GM12872 (cell line): ENCODE measurements at regions not wholly inside any gene's neighbourhood (a gene's known extent, or its start where the extent isn't known, plus 50 kb on each side); places are given as distances from the start of the nearest gene placed in this dataset.

ENCODE experiments used
- TF ChIP-seq, protein P1 (sequence below): IDR thresholded peaks from 3 replicates; pipeline ENCODE4 v1.5.1; 2011; ENCODE audit warnings: low read depth, mild to moderate bottlenecking, low read length, moderate library complexity; ENCODE audit not compliant: insufficient read depth

DNA sequence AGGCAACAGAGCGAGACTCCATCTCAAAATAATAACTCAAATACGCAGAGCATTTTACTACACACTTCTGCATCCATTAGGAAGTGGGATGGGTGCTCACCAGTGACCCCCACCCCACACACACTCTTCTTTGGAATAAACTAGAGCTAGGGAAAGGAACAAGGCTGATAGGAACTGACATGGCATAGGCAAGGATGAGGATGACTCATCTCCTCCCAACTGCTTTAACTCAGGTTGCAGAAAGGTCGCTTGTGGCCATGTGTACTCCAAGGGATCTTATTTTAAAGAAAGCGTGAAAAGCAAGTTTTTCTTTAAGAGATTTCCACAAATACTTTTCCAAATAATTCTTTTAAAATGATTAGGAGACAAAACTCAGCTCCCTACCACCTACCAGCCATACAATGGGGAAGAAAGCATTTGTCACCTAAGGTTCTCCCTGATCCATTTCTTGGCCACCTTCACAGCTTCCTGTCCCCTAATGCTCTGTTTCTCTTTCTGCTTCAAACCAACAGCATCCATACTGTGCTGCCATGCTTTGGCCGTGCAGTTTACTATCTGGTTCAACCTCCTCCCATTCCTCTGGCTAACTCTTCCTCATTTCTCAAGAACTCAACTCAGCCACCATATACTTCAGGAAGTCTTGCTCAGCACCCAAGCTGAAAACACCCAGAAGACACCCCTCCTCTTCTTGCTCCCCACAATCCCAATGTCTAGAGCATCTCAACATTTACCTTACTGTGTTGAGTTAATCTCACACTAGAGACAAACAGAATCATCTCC, 211.9 kb downstream of the ACTL7B start:
- TF ChIP-seq, protein P1, sequence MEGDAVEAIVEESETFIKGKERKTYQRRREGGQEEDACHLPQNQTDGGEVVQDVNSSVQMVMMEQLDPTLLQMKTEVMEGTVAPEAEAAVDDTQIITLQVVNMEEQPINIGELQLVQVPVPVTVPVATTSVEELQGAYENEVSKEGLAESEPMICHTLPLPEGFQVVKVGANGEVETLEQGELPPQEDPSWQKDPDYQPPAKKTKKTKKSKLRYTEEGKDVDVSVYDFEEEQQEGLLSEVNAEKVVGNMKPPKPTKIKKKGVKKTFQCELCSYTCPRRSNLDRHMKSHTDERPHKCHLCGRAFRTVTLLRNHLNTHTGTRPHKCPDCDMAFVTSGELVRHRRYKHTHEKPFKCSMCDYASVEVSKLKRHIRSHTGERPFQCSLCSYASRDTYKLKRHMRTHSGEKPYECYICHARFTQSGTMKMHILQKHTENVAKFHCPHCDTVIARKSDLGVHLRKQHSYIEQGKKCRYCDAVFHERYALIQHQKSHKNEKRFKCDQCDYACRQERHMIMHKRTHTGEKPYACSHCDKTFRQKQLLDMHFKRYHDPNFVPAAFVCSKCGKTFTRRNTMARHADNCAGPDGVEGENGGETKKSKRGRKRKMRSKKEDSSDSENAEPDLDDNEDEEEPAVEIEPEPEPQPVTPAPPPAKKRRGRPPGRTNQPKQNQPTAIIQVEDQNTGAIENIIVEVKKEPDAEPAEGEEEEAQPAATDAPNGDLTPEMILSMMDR = no peak

DNA sequence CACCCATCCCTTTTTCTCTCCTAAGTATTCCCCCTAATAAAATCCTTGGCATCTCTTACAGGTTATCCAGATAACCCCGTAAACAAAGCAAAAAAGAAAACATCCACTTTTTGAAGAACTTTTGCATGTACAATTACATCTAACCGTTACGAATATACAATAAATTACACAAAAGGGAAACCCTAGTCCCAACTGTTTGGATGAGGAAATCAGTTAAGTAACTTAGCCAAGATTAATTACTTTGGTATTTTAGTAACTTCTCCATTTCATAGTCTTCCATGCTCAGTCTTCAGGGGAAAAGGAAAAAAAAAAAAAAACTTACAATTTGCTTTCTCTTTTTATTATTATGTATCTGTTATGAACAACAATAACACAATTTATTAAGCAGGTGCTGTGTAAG, 212.9 kb downstream of the ACTL7B start:
- TF ChIP-seq, protein P1 = no peak

DNA sequence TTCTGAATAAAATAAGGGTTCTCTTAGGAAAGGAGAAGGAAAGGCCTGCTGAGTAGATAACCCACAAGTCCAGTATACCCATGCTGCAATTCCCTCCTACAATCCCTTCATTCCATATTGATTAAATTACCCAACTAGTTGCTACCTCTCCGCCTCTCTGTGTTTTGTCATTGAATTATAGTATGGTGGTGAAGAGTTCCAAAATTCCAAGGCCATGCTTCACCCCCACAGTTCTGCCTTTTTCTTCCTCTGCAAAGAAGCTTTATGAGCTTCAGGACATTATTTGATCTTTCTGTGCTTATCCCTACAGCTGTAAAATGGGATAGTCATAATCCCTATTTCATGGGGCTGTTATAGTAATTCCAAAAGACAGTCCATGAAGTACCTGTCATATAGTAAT, 215.6 kb downstream of the ACTL7B start:
- TF ChIP-seq, protein P1 = no peak

DNA sequence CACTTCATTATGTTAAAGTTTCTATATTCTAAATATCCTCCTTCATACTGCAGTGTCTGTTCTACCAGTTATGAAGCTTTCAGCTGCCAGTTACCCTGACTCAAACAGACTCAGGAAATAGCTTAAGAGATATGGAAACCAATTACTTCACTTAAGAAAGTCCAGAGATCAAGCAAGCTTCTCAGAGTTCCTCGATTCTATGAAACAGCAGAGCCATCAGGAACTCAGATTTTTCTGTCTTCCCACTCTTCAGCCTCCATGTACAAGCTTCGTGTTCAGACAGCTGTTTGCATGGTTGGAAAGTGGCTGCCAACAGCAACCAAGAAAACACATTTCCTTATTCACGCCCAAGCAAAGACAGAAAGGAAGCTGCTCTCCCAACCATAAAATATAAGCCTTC, 216.1 kb downstream of the ACTL7B start:
- TF ChIP-seq, protein P1 = no peak

DNA sequence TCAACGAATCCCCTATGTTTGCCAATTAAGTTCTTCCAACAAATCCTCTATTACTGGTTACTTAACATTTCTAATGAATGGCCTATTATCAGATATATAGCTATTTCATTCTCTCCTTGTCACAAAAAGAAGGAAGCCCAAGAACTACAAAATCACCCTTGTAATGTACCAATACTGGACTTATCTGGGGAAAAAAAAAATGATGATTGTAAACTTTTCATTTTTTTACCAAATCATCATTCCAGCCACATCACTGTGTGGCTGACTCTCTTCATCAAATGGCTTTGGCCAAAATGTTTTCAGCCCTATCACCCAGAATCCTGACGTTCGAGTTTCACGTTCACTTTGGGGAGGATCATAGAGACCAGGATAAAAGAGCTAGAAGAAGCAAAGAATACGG, 216.7 kb downstream of the ACTL7B start:
- TF ChIP-seq, protein P1 = no peak

DNA sequence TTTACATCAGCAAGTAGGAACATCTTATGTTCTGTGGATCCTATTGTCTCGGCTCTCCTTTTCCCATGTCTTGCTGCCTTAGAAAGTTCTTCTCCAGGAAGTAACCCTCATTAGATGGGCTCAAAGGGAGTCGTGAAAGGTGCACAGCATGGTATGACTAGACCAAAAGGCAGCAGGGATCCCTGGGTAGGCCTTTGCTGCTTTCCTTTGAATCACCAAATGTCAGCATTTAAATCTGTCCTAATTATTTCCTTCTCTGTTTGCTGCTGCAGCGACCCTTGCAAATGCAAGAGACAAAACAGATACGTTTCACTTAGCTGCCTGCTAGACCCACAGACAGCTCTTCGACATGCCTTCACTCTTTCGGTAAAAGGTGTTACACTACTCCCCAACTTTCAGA, 218.4 kb downstream of the ACTL7B start:
- TF ChIP-seq, protein P1 = no peak

DNA sequence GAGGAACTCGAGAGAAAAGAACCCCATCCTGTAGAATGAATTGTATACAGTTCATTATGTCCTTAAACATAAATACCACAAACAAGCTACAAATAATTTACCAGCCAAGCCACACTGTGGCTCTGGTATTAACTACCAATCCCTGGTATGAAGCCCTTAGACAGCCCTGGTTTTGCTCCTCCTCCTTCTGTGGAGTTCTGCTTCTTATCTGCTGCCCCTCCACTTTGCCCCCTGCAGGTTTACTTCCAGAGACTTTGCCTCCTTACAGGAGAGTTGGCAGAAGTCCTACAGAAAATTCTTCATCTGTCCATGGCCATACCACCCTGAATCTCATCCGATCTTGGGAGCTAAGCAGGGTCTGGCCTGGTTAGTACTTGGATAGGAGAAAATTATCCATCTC, 219.8 kb downstream of the ACTL7B start:
- TF ChIP-seq, protein P1 = no peak
